ENCODE measurements at regions not wholly inside any gene's neighbourhood (a gene's known extent, or its start where the extent isn't known, plus 50 kb on each side); places are given as distances from the start of the nearest gene placed in this dataset.

GRCh38 chr5:101393795-101394450, 490.8 kb upstream of the ST8SIA4 start:
- TF ChIP-seq CTCF (IDR thresholded peaks at IDR 0.05; ENCODE audit: low read length) = no peak
- TF ChIP-seq EZH2phosphoT487 (IDR thresholded peaks at IDR 0.05; ENCODE audit: low read length) = no peak
- TF ChIP-seq EZH2 (optimal IDR thresholded peaks at IDR 0.05; ENCODE audit: low read depth, low read length) = no peak
